ENCODE measurements at regions not wholly inside any gene's neighbourhood (a gene's known extent, or its start where the extent isn't known, plus 50 kb on each side); places are given as distances from the start of the nearest gene placed in this dataset.
A peak's percentile ranks its signal among the peaks of the same experiment; 100 is the strongest.
"Not testable (repeated sequence)": the region's sequence is repeated elsewhere in the genome, so short reads cannot be mapped to it uniquely, and the experiment has no call there.

DNA sequence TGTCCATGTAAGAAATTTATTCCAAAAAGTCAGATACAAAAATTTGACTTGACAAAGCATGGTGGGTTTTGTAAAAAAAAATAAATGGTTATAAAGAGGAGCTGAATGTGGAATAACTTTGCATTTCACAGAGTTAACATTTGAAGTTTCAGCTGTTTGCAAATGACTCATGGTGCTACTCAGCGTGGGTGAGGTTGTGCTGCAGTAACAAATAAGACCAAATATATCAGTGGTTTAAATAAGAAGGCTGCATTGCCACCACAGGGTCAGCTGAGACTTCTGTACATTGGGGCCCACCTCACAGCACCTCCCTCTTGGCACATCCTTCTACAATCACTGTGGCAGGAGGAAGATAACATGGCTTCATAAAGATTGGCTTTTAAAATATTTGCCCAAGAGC, 272.5 kb upstream of the SULF2 start:
- no peak for DNase-seq

DNA sequence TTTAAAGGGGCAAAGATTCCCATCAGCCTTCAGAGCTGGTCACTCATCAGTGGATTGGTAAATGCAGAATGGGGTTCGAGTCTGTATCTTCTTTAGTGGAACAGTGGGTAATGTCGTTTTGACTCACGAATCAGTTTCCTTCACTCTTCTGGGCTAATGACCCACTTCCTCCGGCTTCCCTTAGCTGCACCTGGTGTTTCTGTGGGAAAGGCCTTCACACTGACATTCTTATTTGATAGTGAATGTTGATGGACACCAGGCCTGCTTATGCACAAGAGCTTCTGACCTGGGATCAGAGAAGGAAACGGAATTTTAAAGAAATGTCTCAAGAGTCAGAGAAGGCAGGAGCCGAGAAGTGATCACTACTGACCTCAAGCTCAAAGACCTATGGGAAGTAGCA, 272.0 kb upstream of the SULF2 start:
- no peak for DNase-seq

DNA sequence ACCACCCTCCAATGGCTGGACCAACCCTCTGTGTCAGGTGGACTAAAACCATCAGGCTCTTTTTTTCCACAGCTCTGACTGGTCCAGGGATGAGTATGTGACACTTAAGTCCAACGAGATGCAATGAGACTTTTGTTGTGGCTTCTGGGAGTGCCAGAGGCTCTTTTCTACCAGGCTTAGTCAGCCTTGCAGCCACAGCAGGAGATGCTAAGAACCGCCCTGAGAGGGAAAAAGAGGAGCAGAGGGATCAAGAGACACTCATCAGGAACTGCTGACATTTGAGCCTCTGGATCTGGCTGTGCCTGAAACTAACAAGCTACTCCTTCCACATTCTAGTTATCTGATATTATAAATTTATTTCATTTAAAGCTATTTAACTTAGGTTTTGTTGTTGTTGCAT, 270.9 kb upstream of the SULF2 start:
- no peak for DNase-seq

DNA sequence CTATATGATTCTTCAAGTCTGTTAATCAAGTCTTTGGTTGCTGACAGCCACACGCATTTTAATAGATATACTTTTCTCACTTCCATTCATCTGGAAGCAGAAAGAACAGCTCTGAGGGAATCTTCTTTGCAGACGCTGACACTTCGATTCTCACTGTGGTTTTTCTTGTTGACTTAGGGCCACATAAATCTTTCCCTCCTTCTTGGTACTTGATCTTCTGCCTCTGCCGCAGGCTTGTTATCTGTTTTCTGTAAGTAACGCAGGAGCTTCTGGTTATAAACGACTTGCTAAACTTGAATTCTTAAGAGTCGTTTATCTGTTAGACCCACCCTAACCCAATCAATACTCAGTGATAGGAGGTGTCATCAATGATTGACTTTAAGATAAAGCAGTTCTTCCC, 268.8 kb upstream of the SULF2 start:
- DNase-seq, result no peak

DNA sequence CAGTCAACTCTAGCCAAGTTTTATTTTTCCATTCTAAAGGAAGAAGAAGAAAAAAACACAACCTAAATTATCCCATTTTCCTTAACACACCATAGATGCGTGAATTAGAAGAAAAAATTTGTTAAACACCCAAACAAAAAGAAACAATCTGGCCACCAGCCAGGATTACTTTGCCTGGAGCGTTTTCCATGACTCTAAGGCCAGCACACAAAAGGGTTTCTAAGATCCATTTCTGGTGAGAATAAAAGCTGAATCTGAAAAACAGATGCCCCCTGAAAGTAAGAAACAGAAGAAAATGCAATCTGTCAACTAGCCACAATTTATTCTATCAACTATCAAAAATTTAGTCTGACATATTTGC, 267.2 kb upstream of the SULF2 start:
- DNase-seq, result peak; percentile 29

DNA sequence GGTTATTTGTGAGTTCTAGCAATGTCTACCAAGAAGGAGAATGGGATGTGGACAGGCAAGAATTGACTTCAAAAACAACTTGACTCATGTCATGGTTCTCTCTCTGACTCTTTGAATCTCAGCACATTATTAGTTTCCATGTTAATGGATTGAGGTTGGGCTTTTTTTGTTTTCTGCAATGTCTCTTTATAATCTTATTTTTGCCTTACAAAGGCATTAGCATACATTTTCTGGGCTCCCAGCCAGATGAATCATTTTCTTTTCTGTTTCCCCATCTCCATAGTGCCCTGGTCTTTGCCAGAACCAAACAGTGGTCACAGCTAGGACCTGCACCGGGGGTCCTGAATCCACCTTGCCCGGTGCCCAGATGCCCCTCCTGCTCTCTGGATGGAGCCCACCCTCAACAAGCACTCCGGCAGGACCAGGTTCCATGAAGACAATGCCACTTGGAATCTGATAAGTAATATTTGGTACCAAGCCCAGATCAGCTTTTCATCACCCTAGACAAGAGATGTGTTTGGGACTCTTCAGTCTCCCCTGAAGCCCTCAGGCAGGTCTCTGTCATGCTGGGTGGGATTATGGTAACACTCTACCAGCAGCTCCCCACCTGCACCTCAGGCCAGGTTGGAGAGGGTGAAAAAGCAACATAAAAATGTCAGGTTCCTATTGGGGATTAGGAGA, 266.7 kb upstream of the SULF2 start:
- DNase-seq, result peak; percentile 16

DNA sequence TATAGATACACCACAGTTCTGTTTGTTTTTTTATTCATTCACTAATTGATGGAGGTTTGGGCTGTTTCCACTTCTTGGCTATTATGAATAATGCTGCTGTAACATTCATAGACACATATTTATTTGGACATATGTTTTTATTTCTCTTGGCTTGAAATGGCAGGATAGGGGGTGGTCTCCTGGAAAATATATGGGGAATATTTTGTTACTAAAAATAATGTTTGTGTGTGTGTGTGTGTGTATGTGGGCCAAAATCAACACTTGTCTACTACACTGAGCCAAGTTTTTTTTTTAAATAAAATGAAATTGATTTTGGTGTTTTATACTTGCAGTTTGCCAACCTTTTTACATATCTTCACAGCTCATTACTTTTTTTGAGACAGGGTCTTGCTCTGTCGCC, 264.4 kb upstream of the SULF2 start:
- DNase-seq, result no peak

DNA sequence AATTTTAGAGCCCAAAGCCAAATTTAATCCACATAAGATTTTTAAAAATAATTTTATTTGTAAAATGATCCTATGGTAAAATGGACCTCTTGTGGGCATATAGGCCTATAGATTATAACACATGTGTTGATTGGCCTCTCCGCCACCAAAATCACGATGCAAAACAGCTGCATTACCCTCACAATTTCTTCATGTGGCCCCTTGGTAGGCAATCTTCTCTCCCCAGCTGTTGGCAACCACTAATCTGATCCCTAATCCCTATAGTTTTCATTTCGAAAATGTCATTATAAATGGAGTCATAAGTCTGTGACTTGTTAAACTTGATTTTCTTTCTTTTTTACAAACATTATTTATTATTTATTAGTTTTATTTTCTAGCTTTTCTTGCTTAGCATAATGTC, 263.9 kb upstream of the SULF2 start:
- DNase-seq, result no peak

DNA sequence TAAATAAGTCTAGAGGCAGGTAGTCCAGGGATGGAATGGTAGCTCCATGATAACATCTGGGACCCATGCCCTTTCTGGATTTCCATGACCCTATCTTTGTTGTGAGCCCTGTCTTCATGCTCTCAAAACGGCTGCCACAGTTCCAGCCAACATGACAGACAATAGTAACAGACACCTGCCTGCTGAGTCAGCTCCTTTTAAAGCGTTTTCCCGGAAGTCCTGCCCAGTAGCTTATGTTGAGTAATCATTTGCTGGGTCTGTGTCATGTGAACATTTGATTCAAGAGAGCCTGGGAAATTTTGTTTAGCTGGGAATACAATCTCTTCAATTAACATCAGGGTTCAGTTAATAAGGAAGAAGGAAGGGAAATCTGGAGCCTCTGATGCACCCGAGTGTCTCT, 262.2 kb upstream of the SULF2 start:
- no peak for DNase-seq

DNA sequence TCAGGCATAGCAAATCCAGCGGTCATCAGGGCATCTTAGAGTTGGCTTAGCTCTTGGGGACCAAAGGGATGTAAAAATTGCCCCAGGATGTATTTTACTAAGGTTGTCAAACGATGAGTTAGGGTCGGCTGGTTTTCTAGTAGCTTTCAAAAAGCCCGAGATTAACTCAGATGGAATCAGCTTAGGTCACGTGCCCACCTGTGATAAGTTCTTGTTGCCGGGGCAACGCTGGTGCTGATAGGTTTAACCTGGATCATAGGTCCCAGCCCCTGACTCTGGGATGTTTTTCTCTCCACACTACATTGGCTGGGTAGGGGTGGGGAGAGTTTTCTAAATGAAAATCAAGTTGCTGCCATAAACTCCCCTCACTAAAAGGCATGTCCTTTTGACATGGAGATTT, 257.3 kb upstream of the SULF2 start:
- DNase-seq, result no peak

DNA sequence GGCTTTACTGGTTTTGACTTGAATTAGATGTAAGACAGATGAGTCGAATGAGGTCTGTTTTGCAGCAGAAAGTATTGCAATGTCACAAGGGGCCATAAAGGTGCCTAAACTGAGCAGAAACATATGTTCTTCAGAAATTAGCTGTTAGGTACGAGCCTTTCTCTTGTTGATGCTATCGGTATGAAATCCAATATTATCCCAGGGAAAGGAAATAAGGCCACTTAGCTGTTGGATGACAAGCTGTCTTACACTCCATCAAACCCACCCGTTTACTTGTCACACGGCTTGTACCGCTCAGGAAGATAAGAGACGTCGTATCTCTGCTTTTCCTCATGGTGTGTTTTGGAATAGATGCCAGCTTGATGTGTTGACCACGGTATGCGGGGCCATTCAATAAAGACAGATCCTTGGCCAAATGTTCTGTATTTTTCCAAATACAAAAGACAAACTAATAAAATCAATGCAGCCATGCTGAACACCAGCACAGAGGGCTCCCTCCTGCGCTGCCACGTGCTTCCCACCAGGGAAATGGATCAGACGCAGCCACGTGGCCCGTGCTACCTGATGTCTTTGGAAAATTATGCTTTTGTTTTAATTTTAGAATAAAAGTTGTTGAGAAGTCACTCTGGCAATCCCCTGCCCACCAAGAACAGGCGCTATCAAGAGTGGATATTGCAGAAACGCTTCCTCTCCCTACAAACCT, 255.9 kb upstream of the SULF2 start:
- peak; percentile 13 for DNase-seq

DNA sequence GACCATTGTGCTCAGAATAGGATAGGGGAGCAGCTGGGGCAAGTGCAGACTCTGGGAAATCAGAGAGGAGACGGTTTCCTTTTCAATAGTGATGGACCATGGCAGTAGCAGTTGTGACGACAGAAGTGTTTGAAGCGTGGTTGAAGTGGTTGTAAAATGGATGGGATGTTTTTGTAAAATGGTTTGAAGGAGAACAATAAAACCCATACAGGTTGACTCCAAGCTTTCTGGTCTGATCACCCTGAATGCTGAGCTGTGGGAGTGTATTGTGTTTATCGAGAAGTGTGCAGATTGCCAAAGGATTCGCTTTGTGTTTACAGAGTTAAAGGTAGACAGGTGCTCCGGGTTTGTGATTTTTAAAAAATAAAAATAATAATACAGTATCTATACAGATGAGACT, 255.2 kb upstream of the SULF2 start:
- peak; percentile 74 for DNase-seq

DNA sequence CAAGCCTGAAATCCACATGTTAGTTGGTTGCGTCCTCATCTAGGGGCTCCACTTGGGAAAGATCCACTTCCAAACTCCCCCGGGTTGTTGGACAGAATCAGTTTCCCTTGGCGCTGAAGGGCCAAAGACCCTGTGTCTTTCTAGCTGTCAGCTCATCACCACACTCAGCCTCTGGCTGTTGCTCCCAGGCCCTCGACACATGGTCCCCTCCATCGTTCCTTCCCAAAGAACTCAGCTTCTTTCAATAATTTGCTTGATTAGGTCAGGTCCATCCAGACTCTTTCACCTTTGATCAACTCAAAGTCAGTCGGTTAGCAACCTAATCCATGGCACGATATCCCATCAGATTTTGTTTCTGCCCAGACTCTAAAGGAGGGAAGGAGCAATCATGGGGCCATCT, 254.8 kb upstream of the SULF2 start:
- no peak for DNase-seq

DNA sequence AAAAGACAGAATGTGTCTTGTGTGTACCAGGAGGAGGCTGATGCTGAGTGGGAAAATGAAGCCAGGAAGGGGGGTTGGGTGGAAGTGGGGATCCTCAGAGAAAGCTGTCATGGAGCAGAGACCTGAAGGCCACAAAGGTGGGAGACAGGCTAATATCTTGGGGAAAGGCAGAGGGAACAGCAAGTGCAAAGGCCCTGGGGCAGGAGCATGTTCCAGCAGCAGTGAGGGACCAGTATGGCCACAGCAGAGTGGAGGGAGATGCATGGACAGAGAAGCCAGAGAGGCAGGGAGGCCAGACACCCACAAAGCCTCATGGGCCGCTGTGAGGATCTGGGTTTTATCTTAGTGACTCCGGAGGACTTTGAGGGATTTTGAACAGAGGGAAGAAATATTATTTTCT, 254.2 kb upstream of the SULF2 start:
- DNase-seq, result no peak

DNA sequence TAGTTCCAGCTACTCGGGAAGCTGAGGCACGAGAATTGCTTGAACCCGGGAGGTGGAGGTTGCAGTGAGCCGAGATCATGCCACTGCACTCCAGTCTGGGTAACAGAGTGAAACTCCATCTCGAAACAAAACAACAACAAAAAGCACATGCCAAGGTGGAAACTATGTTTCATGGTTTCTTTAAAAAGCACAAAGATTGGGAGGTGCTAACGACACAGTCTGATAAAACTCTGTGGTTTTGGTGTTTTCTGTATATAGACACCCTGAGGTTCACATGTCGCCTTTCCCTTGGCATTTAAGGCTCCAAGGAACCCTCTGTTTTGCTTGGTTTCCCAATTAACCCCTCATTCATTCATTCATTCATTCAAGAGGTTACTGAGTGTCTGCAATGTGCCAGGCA, 253.4 kb upstream of the SULF2 start:
- no peak for DNase-seq

DNA sequence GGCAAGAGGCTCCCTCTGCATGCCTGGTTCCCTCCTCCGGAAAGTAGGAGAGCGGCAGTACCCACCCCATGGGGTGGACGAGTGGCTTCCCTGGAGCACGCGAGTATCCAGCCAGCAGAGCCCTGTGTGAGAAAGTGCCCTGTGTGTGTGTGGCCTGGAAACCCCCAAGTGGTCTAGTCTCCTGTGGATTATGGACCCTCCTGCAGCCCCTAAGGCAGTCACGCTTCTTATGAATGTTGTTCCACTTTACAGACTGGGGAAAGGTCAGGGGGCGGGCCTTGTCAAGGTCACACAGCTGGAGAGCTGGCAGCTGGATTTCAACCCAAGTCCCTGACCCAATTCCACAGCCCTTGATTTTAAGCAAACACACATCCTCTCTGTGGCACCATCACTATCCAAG, 252.5 kb upstream of the SULF2 start:
- DNase-seq, result not testable (repeated sequence)

DNA sequence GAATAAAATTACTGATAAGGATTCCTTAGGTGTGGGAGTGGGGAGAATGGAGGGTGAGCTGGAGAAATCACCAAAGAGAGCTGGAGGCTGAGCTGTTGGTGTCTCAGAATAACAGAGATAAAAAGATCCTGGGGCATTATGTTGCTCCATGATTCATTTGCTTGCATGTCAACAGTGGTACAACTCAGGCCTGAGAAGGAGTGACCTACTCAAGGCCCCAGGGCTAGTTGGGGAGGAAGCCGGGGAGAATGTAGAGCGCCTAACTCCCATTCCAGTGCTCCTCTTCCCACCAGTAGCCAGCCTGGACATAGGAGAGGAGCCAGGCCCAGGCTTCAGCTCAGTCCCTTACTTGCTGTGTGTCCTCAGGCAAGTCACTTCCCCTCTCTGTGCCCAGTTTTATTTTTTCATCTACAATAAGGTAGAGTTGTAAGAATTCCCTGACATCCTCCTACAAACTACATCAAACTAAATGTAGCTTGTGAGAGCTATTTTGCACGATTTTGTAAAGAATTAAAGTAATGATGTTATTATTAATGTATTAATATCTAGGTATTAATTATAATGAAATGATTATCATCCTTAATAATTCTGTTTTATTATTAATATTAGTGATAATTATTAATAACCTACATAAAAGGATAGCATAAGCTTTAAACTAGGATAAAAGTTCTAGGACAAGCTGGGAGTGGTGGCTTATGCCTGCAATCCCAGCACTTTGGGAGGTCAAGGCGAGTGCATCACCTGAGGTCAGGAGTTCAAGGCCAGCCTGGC, 250.9 kb upstream of the SULF2 start:
- no peak for DNase-seq

DNA sequence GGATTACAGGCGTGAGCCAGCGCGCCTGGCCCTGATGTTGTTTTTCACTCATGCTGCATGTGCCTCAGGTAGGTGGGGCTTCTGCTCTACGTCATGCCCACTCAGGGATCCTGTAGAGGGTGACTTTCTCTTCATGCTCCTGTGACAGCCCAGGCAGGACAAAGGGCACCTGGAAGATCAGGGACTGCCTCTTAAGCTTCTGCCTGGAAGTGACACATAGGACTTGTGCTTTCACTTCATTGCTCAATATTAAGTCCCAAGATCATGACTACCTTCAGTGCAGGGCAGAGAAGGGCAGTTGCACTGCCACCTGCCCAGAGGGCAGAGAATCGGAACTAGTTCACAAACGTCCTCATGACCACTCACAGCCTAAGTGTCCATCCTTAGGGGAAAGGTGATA, 249.5 kb upstream of the SULF2 start:
- no peak for DNase-seq

DNA sequence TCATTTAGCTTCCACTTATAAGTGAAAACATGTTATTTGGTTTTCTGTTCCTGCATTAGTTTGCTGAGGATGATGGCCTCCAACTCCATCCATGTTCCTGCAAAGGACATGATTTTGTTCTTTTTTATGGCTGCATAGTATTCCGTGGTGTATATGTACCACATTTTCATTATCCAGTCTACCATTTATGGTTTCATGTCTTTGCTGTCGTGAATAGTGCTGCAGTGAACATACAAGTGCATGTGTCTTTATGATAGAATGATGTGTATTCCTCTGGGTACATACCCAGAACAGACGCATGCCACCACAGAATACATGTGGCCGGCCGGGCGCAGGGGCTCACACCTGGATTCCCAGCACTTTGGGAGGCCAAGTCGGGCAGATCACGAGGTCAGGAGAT, 247.7 kb upstream of the SULF2 start:
- not testable (repeated sequence) for DNase-seq

DNA sequence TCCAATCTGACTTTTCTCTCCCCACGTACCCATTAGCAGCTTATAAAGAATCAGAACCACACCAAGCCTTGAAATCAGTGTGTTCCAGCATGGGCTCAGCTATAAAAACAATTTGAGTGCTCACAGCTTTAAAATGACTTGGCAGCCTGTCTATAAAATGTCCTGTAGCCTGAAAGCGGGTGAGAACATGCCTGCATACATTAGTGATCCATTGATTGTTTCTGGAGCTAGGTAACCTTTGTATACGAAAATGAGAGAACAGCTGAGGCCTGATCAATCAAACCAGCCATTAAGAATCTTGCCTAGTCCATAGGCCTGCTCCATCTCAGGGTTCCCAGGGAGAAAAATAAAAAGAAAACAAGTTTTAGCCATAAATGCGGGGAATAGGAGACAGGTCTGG, 245.8 kb upstream of the SULF2 start:
- DNase-seq, result no peak

DNA sequence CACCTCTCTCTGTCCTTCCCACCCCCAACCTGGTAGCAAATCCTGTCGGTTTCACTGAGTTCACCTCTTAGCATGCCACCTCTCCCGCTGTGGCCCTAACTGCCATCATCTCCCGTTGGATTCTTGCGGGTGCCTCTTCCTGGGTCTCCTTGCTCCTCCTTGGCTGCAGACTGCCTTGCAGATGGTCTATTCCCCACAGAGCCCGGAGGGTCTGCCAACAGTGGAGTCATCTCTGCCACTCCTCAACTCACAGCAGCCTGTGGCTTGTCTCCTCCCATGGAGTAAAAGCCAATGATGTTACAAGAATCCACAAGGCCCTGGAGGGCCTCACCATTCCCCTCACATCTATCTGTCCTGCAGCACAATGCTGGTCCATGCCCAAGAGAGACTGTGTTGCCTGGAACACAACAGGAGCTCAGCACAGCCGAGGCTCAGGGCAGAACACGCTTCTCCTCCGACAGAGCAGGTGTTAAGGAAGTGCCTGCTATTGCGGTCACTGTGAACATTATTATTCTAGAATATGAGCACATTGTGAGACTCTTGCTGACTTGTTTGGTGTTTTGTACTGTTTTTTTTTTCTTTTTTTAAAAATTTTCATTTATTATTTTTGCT, 241.8 kb upstream of the SULF2 start:
- DNase-seq, result no peak

DNA sequence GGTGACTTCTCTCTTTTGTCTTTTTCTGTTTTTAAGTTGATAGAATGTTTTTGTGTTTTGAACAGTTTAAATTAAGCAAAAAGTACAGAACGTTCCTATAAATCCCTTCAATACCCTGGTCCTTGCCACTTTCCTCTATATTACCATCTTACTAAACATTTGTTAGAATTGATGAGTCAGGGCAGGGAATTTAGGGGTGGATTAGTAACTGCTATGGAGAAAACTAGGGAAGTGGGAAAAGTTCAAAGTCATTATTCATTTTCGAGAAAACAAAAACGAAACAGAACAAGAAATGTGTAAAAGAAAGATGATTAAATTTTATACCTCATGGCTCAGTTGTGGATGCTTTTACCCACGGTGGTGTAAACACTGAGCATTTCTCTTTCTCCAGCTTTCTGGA, 240.4 kb upstream of the SULF2 start:
- DNase-seq, result no peak

DNA sequence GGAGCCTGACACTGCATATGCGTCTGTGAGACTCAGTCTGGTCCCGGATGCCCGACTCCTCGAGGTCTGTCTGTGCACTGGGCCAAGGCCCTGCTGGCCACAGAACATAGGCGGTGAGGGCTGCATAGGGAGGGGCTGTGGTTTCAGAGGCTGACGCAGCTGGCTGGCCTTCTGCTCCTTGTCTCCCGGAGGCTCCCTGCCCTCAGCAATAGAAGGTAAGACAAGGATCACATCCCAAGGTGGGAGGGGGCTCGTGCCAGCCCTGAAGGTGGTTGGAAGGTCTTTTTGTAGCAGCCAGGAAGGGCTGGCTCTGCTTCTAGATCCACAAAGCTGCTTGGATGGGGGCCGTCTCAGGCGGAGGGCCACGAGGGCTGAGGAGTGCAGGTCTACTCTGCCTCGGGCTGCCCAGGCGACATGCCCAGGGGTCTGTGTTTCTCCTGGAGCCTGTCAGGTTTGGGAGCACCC, 239.8 kb upstream of the SULF2 start:
- no peak for DNase-seq

DNA sequence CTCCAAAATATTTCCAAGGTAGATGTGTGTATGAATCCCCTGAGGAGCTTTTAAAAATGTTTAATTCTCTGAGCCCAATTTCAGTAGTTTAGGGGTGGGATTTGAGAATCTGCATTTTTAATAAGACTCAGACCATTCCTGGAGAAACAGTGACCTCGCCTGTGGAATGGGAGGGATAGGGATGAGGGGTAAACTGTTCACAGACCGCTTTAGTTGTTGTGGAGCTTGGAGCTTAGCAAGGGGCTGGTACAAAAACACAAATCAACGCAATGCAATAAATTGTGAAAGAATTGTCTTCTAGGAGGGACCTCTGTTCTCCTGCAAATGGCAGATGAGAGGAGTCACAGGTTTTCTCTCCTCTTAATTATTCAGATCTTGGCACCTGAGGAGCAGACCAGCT, 239.3 kb upstream of the SULF2 start:
- DNase-seq, result no peak
